DOHH2 (cell line): ENCODE measurements at regions not wholly inside any gene's neighbourhood (a gene's known extent, or its start where the extent isn't known, plus 50 kb on each side); places are given as distances from the start of the nearest gene placed in this dataset.

Source experiments
- H3F3A ChIP-seq: fragments of 200-600 bp; sonication (generic), shearing (Covaris generic); 2 replicates; pipeline ENCODE4 v1.6.0; 2016; ENCODE audit warnings: antibody characterized with exemption, mild to moderate bottlenecking; ENCODE audit not compliant: control insufficient read depth, insufficient read depth
- H3K27ac ChIP-seq: fragments of 200-600 bp; sonication (generic); 2 replicates; pipeline ENCODE4 v1.5.1; 2014; ENCODE audit warnings: low read depth, mild to moderate bottlenecking, low read length, moderate library complexity
- H3K27me3 ChIP-seq: fragments of 200-600 bp; sonication (generic); 2 replicates; pipeline ENCODE4 v1.6.1; 2014; ENCODE audit warnings: mild to moderate bottlenecking, low read length, mixed read lengths; ENCODE audit not compliant: control insufficient read depth
- H3K36me3 ChIP-seq: fragments of 200-600 bp; sonication (generic); 2 replicates; pipeline ENCODE4 v1.6.1; 2014; ENCODE audit warnings: mild to moderate bottlenecking, low read length, moderate library complexity, mixed read lengths; ENCODE audit not compliant: control insufficient read depth
- H3K4me1 ChIP-seq: fragments of 200-600 bp; sonication (generic); 2 replicates; pipeline ENCODE4 v1.6.1; 2014; ENCODE audit warnings: mild to moderate bottlenecking, low read length, mixed read lengths; ENCODE audit not compliant: control insufficient read depth
- H3K4me2 ChIP-seq: fragments of 200-600 bp; sonication (generic); 2 replicates; pipeline ENCODE4 v1.6.0; 2014; ENCODE audit warnings: mild to moderate bottlenecking, low read length, moderate library complexity
- H3K4me3 ChIP-seq: fragments of 200-600 bp; sonication (generic); 2 replicates; pipeline ENCODE4 v1.5.1; 2014; ENCODE audit warnings: mild to moderate bottlenecking, low read length, mixed read lengths
- H3K79me2 ChIP-seq: fragments of 200-600 bp; sonication (generic); 2 replicates; pipeline ENCODE4 v1.6.1; 2014; ENCODE audit warnings: mild to moderate bottlenecking, low read length, mixed read lengths; ENCODE audit not compliant: control insufficient read depth
- H3K9me2 ChIP-seq: fragments of 200-600 bp; sonication (generic); replicated peaks from 2 replicates; pipeline ENCODE4 v1.6.1; 2014; ENCODE audit warnings: mild to moderate bottlenecking, low read length, mixed read lengths; ENCODE audit not compliant: control insufficient read depth
- H3K9me3 ChIP-seq: fragments of 200-600 bp; sonication (generic); 2 replicates; pipeline ENCODE4 v1.6.1; 2014; ENCODE audit warnings: antibody characterized with exemption, low read length, mixed read lengths; ENCODE audit not compliant: control insufficient read depth, insufficient read depth
- H4K20me1 ChIP-seq: fragments of 200-600 bp; sonication (generic); 2 replicates; pipeline ENCODE4 v1.6.0; 2014; ENCODE audit warnings: low read depth, mild to moderate bottlenecking, antibody characterized with exemption, low read length, moderate library complexity; ENCODE audit not compliant: control insufficient read depth, insufficient read depth
- EZH2phosphoT487 ChIP-seq: fragments of 200-600 bp; sonication (generic); IDR thresholded peaks from 2 replicates; pipeline ENCODE4 v1.6.1; 2017; ENCODE audit warnings: borderline replicate concordance, mild to moderate bottlenecking, antibody characterized with exemption, low read length, moderate library complexity, mixed read lengths
- TF ChIP-seq, protein P1 (sequence below): fragments of 200-600 bp; sonication (generic); IDR thresholded peaks from one replicate; pipeline ENCODE4 v1.5.1; 2014; ENCODE audit warnings: antibody characterized with exemption, mild to moderate bottlenecking, low read depth, low read length; ENCODE audit not compliant: poor library complexity, severe bottlenecking

DNA sequence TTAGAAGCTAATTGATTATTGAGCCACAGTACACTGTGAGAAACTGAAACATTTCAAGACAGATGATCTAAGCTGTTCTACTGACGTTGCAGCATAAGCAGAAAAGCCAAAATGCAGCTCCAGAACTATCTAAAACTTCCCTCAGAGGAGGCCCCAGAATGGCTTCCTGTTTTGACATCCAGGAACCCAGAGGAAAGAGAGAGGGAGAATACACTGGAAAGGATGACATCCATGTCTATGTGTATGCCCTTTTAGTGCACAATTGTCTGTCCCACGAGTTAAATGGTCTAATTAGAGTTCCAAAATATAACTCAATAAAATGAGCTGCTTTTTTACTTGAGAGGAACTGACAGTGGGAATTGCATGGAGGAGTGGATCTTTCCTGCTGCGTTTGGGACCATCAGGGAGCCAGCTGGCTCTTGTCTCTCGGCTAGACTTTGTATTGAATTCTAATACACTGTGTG, 688.1 kb downstream of the ZNF385D start:
- Histone ChIP-seq H3K4me2 (no peak overlapping the region), H3K36me3 (no peaks in the 10 kb centered on the region), H3F3A (no peaks in the 10 kb centered on the region), H3K9me2 (no peaks in the 10 kb centered on the region), H3K9me3 (no peaks in the 10 kb centered on the region), H3K79me2 (no peaks in the 10 kb centered on the region), H3K27ac (no peak overlapping the region), H3K27me3 (no peaks in the 10 kb centered on the region), H4K20me1 (no peaks in the 10 kb centered on the region), H3K4me1 (no peaks in the 10 kb centered on the region), H3K4me3 (no peak overlapping the region)
- no peak for TF ChIP-seq EZH2phosphoT487
- TF ChIP-seq, protein P1, sequence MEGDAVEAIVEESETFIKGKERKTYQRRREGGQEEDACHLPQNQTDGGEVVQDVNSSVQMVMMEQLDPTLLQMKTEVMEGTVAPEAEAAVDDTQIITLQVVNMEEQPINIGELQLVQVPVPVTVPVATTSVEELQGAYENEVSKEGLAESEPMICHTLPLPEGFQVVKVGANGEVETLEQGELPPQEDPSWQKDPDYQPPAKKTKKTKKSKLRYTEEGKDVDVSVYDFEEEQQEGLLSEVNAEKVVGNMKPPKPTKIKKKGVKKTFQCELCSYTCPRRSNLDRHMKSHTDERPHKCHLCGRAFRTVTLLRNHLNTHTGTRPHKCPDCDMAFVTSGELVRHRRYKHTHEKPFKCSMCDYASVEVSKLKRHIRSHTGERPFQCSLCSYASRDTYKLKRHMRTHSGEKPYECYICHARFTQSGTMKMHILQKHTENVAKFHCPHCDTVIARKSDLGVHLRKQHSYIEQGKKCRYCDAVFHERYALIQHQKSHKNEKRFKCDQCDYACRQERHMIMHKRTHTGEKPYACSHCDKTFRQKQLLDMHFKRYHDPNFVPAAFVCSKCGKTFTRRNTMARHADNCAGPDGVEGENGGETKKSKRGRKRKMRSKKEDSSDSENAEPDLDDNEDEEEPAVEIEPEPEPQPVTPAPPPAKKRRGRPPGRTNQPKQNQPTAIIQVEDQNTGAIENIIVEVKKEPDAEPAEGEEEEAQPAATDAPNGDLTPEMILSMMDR: no peak

DNA sequence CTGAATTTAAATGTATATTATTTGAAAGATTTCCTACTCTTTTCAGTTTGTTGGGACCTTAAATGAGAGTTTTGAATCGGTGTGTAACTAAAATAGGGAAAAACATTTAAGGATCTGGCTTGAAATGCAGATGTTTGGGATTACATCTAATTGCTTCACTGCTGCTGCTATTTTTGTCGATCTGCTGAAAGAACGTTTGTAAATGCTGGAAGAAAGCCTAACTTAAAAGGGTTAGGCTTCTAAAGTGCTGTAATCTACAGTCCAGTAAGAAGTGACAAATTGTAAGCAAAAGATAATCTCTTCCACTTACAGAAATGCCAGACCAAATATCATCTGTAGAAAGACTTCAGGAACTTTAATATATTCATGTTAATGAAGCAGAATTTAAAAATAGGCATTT, 691.6 kb downstream of the ZNF385D start:
- Histone ChIP-seq H4K20me1 (no peaks in the 10 kb centered on the region), H3K4me2 (no peak overlapping the region), H3K9me2 (no peaks in the 10 kb centered on the region), H3K4me3 (no peak overlapping the region), H3K79me2 (no peaks in the 10 kb centered on the region), H3K9me3 (no peaks in the 10 kb centered on the region), H3F3A (no peaks in the 10 kb centered on the region), H3K27ac (no peak overlapping the region), H3K4me1 (no peaks in the 10 kb centered on the region), H3K36me3 (no peaks in the 10 kb centered on the region), H3K27me3 (no peaks in the 10 kb centered on the region)
- no peak for TF ChIP-seq EZH2phosphoT487
- TF ChIP-seq, protein P1: no peak

DNA sequence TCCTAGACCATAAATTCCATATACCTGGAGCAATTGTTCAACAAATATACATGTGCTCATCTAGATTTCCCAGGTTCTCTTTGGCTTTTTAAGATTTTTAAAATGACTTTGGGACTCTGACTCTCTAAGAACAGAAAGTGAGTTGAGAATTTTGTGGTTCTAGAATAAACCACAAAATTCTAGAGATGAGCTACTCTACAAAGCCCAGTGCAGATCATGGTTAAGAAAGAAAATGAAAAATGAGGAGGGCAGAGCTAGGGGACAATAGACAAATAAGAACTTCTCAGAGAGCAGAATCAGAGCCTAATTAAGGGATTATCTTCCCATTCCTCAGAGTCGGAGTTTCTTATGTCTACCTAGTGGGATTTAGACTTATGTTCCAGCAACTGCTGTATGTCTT, 694.7 kb downstream of the ZNF385D start:
- no peak overlapping the region for H3K4me2 ChIP-seq
- no peaks in the 10 kb centered on the region for H3K9me3 ChIP-seq
- no peaks in the 10 kb centered on the region for H4K20me1 ChIP-seq
- H3K36me3 ChIP-seq: no peaks in the 10 kb centered on the region
- no peak overlapping the region for H3K4me3 ChIP-seq
- no peak overlapping the region for H3K27ac ChIP-seq
- no peaks in the 10 kb centered on the region for H3K9me2 ChIP-seq
- no peaks in the 10 kb centered on the region for H3F3A ChIP-seq
- H3K79me2 ChIP-seq: no peaks in the 10 kb centered on the region
- TF ChIP-seq, protein P1: no peak
- no peak for TF ChIP-seq EZH2phosphoT487
- H3K4me1 ChIP-seq: no peaks in the 10 kb centered on the region
- H3K27me3 ChIP-seq: no peaks in the 10 kb centered on the region
